HG03575 (cell line): ENCODE measurements at regions not wholly inside any gene's neighbourhood (a gene's known extent, or its start where the extent isn't known, plus 50 kb on each side); places are given as distances from the start of the nearest gene placed in this dataset.

Experiments
- ATAC-seq: cut with Tn5 transposase; IDR thresholded peaks from one replicate; pipeline ENCODE4 v1.9.1; 2021; ENCODE audit not compliant: unreplicated experiment, insufficient number of reproducible peaks, low FRiP score; ENCODE audit errors: extremely low read depth

GRCh38 chr2:137729305-137729704 lies 235.0 kb upstream of the HNMT start:
- no peak for ATAC-seq

- no peak for ATAC-seq
Observed at GRCh38 chr2:137737559-137737958, 226.7 kb upstream of the HNMT start.

- no peak for ATAC-seq
Observed at GRCh38 chr2:137741784-137742362, 222.4 kb upstream of the HNMT start.

- no peak for ATAC-seq
Observed at GRCh38 chr2:137747509-137747908, 216.8 kb upstream of the HNMT start.

- no peak for ATAC-seq
Observed at GRCh38 chr2:137748533-137748932, 215.7 kb upstream of the HNMT start.

GRCh38 chr2:137764646-137765045 lies 199.6 kb upstream of the HNMT start:
- ATAC-seq, result no peak

- ATAC-seq, result no peak
Observed at GRCh38 chr2:137769406-137769805, 194.9 kb upstream of the HNMT start.

GRCh38 chr2:137770166-137770565 lies 194.1 kb upstream of the HNMT start:
- ATAC-seq, result no peak

GRCh38 chr2:137771064-137771463 lies 193.2 kb upstream of the HNMT start:
- peak; percentile 48 for ATAC-seq

GRCh38 chr2:137772451-137772850 lies 191.8 kb upstream of the HNMT start:
- no peak for ATAC-seq

- no peak for ATAC-seq
Observed at GRCh38 chr2:137775529-137775928, 188.7 kb upstream of the HNMT start.

- no peak for ATAC-seq
Observed at GRCh38 chr2:137776697-137777096, 187.6 kb upstream of the HNMT start.

- no peak for ATAC-seq
Observed at GRCh38 chr2:137797641-137798040, 166.6 kb upstream of the HNMT start.

- ATAC-seq, result no peak
Observed at GRCh38 chr2:137799600-137799999, 164.7 kb upstream of the HNMT start.

- no peak for ATAC-seq
Observed at GRCh38 chr2:137800386-137800785, 163.9 kb upstream of the HNMT start.

GRCh38 chr2:137801228-137801627 lies 163.0 kb upstream of the HNMT start:
- no peak for ATAC-seq

- ATAC-seq, result no peak
Observed at GRCh38 chr2:137802038-137802437, 162.2 kb upstream of the HNMT start.

- no peak for ATAC-seq
Observed at GRCh38 chr2:137806068-137806805, 158.0 kb upstream of the HNMT start.

GRCh38 chr2:137809252-137809651 lies 155.0 kb upstream of the HNMT start:
- no peak for ATAC-seq

GRCh38 chr2:137809837-137810236 lies 154.4 kb upstream of the HNMT start:
- ATAC-seq, result no peak

- no peak for ATAC-seq
Observed at GRCh38 chr2:137812517-137812916, 151.8 kb upstream of the HNMT start.
